GM21825 (cell line): ENCODE measurements at regions not wholly inside any gene's neighbourhood (a gene's known extent, or its start where the extent isn't known, plus 50 kb on each side); places are given as distances from the start of the nearest gene placed in this dataset.
"Not testable (repeated sequence)": the region's sequence is repeated elsewhere in the genome, so short reads cannot be mapped to it uniquely, and the experiment has no call there.

Source experiments
- ATAC-seq: cut with Tn5 transposase; IDR thresholded peaks from one replicate; pipeline ENCODE4 v1.9.1; 2021; ENCODE audit warnings: mild to moderate bottlenecking, moderate library complexity; ENCODE audit not compliant: unreplicated experiment

DNA sequence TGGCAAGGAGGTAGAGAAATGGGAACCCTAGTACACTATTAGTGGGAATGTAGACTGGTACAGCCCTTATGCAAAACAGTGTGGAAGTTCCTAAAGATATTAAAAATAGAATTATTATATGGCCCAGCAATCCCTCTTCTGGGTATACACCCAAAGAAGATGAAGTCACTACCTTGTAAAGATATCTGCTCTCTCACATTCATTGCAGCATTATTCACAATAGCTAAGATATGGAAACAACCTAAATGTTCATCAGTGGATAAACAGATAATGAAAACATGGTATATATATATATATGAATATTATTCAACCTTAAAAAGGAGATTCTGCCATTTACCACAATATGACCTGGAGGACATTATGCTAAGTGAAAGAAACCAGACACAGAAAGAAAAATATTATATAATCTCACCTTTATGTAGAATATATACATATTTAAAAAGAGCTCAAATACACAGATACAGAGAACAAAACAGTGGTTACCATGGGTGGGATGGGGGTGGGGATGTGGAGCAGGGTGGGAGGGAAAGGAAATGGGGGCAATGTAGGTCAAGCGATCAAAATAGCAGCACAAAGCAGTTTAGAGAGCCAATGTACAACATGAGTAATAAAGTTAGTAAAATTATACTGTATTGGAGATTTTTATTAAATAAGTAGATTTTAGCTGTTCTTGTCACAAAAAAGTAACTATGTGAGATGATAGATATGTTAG lies 138.6 kb downstream of the SPRY1 start:
- ATAC-seq = no peak

DNA sequence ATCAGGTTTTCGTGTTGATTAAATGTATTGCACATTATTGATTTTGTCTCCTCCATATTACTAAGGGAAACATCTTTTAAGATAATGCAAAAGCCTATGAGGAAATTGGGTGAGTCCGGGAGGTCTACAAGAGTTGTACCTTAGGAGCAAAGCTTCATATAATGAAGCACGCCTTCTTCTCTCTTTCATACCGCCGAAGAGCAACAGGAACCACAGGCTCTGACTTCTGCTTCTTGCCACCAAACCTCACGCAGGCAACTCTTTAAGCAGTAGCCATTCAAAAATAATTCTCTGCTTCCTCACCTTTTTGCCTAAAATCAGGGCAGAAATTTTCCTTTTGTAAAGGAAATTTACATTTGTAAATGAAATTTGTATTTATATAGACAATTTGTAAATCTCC lies 139.6 kb downstream of the SPRY1 start:
- peak; percentile 58 for ATAC-seq

GRCh38 chr4:123537906-123538402 lies 141.4 kb downstream of the SPRY1 start:
- not testable (repeated sequence) for ATAC-seq

DNA sequence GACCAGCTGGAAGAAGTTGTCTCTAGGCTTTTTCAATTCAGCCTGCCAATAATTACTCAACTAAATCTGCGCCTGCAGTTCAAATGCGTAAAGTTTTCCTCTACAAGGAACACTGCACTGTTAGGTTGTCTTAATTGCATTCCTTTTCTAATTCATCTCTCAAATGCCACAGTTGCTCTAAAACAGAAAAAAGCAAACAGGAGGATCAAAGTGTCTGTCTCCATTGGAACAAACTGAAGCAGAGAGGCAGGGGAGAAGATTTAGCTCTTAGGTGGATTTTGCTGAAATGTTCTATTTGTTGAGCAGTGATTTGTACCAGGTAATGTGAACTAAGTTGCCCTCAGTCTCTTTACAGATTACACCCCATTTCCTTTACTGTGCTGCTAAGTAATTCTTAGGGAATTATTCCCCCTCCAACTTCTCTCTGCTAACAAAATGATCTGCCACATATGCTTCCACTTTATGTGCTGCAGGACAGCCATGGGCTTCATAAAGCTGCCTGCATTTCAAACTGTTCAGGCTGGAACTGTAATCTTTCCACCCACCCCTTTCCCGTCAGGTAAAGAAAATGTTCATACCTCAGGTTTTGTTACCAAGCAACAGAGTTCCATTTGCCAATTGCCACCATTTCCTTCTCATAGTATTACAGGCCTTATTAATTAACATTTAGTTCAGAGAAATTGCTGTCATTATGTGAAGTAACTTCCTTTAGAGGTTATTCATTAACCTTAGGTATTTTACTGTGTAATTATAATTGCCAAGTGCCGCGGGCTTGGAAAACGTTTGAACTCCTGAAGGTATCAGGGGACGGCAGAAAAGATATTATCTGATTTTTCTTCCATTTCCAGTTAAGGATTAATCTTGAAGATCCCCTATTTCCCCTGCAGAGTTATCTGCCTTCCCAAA lies 149.3 kb downstream of the SPRY1 start:
- no peak for ATAC-seq

DNA sequence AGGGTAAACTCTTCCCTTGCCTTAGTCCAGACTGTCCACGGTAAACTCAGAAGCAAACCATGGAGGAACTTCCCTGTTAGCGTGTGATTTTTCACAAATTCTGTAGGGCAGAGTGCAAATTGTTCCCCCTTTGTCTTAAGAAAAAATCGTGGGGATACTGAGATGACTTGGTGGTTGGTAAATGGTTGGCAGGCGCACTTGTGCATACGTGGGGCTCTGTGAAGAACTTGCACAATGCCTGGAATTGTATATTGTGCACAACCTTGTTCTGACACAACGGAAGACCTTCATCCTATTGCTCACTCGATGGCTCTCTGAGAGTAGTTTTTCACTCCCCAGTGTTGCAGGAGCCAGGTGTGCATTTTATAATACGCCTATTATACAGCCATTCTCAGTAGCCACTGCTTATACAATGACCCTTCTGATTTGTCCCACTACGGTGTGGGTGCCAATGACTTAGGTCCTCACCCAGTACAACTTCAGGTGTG lies 150.0 kb downstream of the SPRY1 start:
- no peak for ATAC-seq

DNA sequence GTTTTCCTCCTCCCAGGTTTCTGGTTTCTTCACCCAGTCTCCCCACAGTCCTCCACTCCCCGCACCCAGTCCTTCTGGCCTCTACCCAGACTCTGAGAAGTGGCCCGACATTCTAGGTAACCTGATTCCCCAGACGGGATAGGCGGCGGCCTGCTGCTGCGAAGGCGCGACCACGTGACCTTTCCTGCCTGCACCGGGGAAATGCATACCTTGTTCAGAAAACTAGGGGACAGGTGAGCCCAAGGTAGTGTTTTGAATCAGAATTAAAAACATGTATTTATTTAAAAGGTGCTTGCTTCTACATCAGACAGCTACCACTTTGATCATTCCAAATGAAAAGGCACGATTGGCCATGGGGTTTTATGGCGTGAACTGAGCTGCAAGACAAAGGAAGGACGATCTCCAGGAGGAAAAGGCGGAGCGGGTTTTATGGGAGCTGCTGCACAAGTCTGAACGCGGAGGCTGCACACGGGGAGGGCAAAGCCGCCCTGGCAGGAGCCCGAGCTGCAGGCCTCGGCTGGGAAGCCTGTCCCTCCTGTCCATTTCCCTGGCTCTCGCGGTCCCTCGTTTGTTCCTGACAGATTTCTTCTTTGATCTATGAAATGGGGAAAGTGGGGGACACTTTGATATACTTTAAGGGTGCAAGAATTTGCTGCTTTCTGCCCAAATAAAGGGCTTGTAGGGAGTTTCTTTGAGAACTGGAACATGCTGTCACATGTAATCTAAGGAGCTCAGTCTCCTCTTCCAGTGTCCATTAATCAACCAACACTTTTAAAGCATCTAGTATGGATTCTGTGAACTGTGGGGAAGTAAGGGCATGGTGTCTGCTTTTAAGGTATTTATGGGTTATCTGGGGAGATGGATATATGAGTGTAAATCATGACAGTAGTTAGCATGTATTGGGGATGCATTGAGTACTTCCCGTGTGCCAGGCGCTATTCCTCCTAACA lies 150.9 kb downstream of the SPRY1 start:
- no peak for ATAC-seq

GRCh38 chr4:123553279-123553678 lies 156.7 kb downstream of the SPRY1 start:
- no peak for ATAC-seq

- ATAC-seq = no peak
Measured at GRCh38 chr4:123553733-123554637, 157.4 kb downstream of the SPRY1 start.

GRCh38 chr4:123554801-123555232 lies 158.2 kb downstream of the SPRY1 start:
- no peak for ATAC-seq

GRCh38 chr4:123555233-123555806 lies 158.7 kb downstream of the SPRY1 start:
- no peak for ATAC-seq

DNA sequence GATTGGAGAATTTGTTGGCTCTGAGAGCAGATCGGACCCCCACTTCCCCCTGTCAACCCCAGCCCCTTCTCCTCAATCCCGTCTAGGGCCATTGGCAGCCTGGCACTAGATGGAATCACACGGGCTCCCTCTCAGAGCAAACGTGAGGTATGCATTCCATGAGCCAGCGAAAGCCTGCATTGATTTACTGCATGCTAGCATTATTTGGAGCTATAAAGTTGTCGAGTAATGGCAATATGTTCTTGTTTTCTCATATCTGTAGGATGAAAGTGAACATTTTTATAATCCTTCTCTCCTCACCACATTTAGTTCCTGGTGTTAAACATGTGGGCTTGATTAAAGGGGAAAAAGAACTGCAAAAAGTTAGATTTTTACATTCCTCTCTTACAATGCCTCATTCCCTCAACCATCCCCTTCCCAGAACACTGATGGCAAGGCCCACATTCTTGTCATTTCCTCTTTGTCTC lies 159.2 kb downstream of the SPRY1 start:
- ATAC-seq = no peak

GRCh38 chr4:123556526-123556925 lies 159.9 kb downstream of the SPRY1 start:
- no peak for ATAC-seq

DNA sequence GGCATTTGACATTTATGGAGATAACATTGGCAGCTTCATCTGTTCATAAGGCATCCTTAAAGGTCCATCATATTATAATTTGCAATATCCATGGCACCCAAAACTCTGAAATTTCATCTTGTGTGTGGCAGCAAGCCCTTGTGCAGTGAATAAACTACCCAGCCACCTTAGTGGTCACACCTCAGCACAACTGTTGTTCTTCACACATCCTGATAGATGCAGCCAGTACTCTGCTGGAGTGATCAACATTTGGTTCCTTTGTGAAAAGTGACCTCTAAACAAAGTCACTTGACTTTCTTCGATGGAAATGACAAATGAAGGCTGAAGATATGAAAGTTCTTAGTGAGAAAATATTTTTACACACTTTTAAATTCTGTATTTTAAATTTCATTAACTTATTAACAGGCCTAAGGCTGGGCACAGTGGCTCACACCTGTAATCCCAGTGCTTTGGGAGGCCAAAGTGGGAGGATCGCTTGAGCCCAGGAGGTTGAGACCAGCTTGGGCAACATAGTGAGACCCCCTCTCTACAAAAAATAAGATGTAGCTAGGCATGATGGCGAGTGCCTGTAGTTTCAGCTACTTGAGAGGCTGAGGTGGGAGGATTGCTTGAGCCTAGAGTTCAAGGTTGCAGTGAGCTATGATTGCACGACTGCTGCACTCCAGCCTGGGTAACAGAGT lies 161.4 kb downstream of the SPRY1 start:
- ATAC-seq = no peak

- ATAC-seq = no peak
Measured at GRCh38 chr4:123558865-123559264, 162.3 kb downstream of the SPRY1 start.

GRCh38 chr4:123559955-123560871 lies 163.6 kb downstream of the SPRY1 start:
- no peak for ATAC-seq

DNA sequence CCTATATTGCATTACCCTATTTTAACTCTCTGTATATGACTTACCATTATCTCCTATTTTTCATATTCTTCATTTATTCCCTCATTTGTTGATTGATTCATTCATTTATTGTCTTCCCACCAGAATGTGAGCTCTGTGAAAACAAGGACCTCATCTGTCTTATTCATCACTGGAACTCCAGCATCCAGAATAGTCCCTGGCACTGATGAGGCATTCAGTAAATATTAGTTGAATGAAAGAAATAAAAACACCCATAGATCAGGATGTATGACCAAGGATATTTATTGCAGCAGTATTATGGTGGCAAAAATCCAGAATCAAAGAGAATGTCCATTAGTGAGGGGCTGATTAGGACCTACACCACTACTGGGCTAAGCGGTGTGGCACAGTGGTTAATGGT lies 164.9 kb downstream of the SPRY1 start:
- no peak for ATAC-seq

- ATAC-seq = no peak
Measured at GRCh38 chr4:123562994-123563750, 166.6 kb downstream of the SPRY1 start.
